ENCODE measurements at regions not wholly inside any gene's neighbourhood (a gene's known extent, or its start where the extent isn't known, plus 50 kb on each side); places are given as distances from the start of the nearest gene placed in this dataset.

DNA sequence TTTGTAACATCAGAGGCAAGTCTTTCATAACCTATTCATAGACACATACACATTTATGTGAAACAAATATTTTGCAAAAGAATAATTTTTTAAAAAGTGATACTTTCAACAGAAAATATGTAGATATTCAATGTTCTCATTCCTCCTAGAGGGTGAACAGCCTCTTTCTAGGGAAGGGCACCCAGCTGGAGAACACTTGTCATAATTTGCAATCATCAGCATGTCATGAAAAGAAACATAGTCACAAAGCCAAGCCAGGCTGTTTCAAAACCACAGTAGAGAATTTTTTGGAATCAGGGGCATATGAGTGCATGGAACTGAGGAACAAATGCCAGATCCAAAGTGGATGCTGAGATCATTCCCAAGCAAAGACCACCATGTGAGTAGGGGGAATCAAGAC, 406.9 kb upstream of the ADAMTS9 start:
- no peak for DNase-seq (ENCODE audit: low read depth in 1 of 2, low spot score in 1 of 2)
- no peak overlapping the region for H3K27ac ChIP-seq (replicated peaks)
- no peak overlapping the region for H3K4me3 ChIP-seq (replicated peaks; ENCODE audit: insufficient read depth, low read length)
- no peaks in the 10 kb centered on the region for H3K27me3 ChIP-seq (ENCODE audit: insufficient read depth, poor library complexity, severe bottlenecking)
- TF ChIP-seq, protein P1, sequence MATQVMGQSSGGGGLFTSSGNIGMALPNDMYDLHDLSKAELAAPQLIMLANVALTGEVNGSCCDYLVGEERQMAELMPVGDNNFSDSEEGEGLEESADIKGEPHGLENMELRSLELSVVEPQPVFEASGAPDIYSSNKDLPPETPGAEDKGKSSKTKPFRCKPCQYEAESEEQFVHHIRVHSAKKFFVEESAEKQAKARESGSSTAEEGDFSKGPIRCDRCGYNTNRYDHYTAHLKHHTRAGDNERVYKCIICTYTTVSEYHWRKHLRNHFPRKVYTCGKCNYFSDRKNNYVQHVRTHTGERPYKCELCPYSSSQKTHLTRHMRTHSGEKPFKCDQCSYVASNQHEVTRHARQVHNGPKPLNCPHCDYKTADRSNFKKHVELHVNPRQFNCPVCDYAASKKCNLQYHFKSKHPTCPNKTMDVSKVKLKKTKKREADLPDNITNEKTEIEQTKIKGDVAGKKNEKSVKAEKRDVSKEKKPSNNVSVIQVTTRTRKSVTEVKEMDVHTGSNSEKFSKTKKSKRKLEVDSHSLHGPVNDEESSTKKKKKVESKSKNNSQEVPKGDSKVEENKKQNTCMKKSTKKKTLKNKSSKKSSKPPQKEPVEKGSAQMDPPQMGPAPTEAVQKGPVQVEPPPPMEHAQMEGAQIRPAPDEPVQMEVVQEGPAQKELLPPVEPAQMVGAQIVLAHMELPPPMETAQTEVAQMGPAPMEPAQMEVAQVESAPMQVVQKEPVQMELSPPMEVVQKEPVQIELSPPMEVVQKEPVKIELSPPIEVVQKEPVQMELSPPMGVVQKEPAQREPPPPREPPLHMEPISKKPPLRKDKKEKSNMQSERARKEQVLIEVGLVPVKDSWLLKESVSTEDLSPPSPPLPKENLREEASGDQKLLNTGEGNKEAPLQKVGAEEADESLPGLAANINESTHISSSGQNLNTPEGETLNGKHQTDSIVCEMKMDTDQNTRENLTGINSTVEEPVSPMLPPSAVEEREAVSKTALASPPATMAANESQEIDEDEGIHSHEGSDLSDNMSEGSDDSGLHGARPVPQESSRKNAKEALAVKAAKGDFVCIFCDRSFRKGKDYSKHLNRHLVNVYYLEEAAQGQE (IDR thresholded peaks at IDR 0.05; ENCODE audit: insufficient replicate concordance, low read depth) = no peak
- TF ChIP-seq GABPA (IDR thresholded peaks at IDR 0.05; ENCODE audit: low read depth) (no peak), POLR2AphosphoS5 (IDR thresholded peaks at IDR 0.05; ENCODE audit: low read depth) (no peak)

DNA sequence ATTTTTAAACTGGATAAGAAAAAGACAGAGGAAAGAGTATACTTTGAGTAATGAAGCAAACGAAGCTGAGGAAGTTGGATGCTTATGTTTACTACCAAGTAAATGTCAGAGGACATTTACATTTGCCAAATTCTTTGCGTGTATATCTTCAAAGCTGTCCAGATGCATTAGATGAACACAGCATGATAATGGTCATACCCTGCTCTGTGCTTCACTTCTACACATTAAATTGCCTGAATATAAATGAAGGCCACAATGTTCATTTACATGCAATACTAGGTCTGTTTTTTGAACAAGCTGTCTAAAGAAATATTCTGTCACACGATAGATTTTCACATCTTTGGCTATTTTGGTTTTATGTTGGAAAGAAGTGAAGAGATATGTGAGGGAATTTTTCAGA, 405.8 kb upstream of the ADAMTS9 start:
- no peaks in the 10 kb centered on the region for H3K27me3 ChIP-seq (ENCODE audit: insufficient read depth, poor library complexity, severe bottlenecking)
- H3K4me3 ChIP-seq (replicated peaks; ENCODE audit: insufficient read depth, low read length) = no peak overlapping the region
- no peak overlapping the region for H3K27ac ChIP-seq (replicated peaks)
- no peak for DNase-seq (ENCODE audit: low read depth in 1 of 2, low spot score in 1 of 2)
- no peak for TF ChIP-seq POLR2AphosphoS5 (IDR thresholded peaks at IDR 0.05; ENCODE audit: low read depth)
- no peak for TF ChIP-seq CTCF (IDR thresholded peaks at IDR 0.05; ENCODE audit: insufficient read depth, low read length)

GRCh38 chr3:65091565-65091964, 403.8 kb upstream of the ADAMTS9 start:
- H3K27ac ChIP-seq (replicated peaks) = no peak overlapping the region
- TF ChIP-seq GABPA (IDR thresholded peaks at IDR 0.05; ENCODE audit: low read depth) = no peak
- TF ChIP-seq, protein P1 (IDR thresholded peaks at IDR 0.05; ENCODE audit: insufficient replicate concordance, low read depth) = no peak
- TF ChIP-seq CTCF (IDR thresholded peaks at IDR 0.05; ENCODE audit: insufficient read depth, low read length) = no peak
- TF ChIP-seq POLR2AphosphoS5 (IDR thresholded peaks at IDR 0.05; ENCODE audit: low read depth) = no peak
- no peak for TF ChIP-seq SPI1 (IDR thresholded peaks at IDR 0.05; ENCODE audit: borderline replicate concordance, low read depth)

GRCh38 chr3:65083240-65083639, 395.4 kb upstream of the ADAMTS9 start:
- no peak for DNase-seq (ENCODE audit: low read depth in 1 of 2, low spot score in 1 of 2)
- no peak overlapping the region for H3K27ac ChIP-seq (replicated peaks)
- TF ChIP-seq GABPA (IDR thresholded peaks at IDR 0.05; ENCODE audit: low read depth) (no peak), POLR2AphosphoS5 (IDR thresholded peaks at IDR 0.05; ENCODE audit: low read depth) (no peak), SPI1 (IDR thresholded peaks at IDR 0.05; ENCODE audit: borderline replicate concordance, low read depth) (no peak), CTCF (IDR thresholded peaks at IDR 0.05; ENCODE audit: insufficient read depth, low read length) (no peak)
- TF ChIP-seq, protein P1 (IDR thresholded peaks at IDR 0.05; ENCODE audit: insufficient replicate concordance, low read depth) = no peak
- H3K4me3 ChIP-seq (replicated peaks; ENCODE audit: insufficient read depth, low read length) = no peak overlapping the region
- H3K27me3 ChIP-seq (ENCODE audit: insufficient read depth, poor library complexity, severe bottlenecking) = no peaks in the 10 kb centered on the region

More at GRCh38 chr3:65091565-65091964, 403.8 kb upstream of the ADAMTS9 start:
- Histone ChIP-seq H3K4me3 (replicated peaks; ENCODE audit: insufficient read depth, low read length) (no peak overlapping the region), H3K27me3 (ENCODE audit: insufficient read depth, poor library complexity, severe bottlenecking) (no peaks in the 10 kb centered on the region)
- DNase-seq (ENCODE audit: low read depth in 1 of 2, low spot score in 1 of 2) = no peak

Measured in HL-60 (cell line).